A549 (cell line): ENCODE measurements at regions not wholly inside any gene's neighbourhood (a gene's known extent, or its start where the extent isn't known, plus 50 kb on each side); places are given as distances from the start of the nearest gene placed in this dataset.
"Not testable (repeated sequence)": the region's sequence is repeated elsewhere in the genome, so short reads cannot be mapped to it uniquely, and the experiment has no call there.

Source experiments
- CHD2 ChIP-seq: fragments of 150-350 bp; IDR thresholded peaks from 2 replicates; pipeline ENCODE4 v1.6.1; 2014; ENCODE audit warnings: low read length; ENCODE audit not compliant: partially characterized antibody
- CTCF ChIP-seq: fragments of >200 bp; sonication (Bioruptor Twin); formaldehyde crosslinking; IDR thresholded peaks from 3 replicates; pipeline ENCODE4 v1.5.1; 2016
- E2F6 ChIP-seq: IDR thresholded peaks from 2 replicates; pipeline ENCODE4 v1.6.1; 2012; ENCODE audit warnings: low read depth, borderline replicate concordance
- HEYL ChIP-seq: fragments of 250-450 bp; sonication (Bioruptor Pico); IDR thresholded peaks from 2 replicates; pipeline ENCODE4 v1.8.0; 2021; ENCODE audit warnings: mild to moderate bottlenecking, moderate library complexity
- POLR2A ChIP-seq: IDR thresholded peaks from 2 replicates; pipeline ENCODE4 v1.6.1; 2012; ENCODE audit warnings: mild to moderate bottlenecking, low read length
- REST ChIP-seq: fragments of 200-600 bp; sonication (generic); IDR thresholded peaks from 2 replicates; pipeline ENCODE4 v1.6.1; 2016; ENCODE audit warnings: antibody characterized with exemption, mild to moderate bottlenecking, moderate library complexity
- ZFP36 ChIP-seq: fragments of 450-650 bp; IDR thresholded peaks from 2 replicates; pipeline ENCODE4 v1.6.1; 2014; ENCODE audit warnings: borderline replicate concordance; ENCODE audit not compliant: partially characterized antibody
- ZSCAN20 ChIP-seq: fragments of 250-450 bp; sonication (Bioruptor Pico); IDR thresholded peaks from 2 replicates; pipeline ENCODE4 v1.8.0; 2022; ENCODE audit warnings: mild to moderate bottlenecking, moderate library complexity

- not testable (repeated sequence) for TF ChIP-seq CTCF; HEYL (CRISPR knock-in tag); POLR2A; E2F6; REST; ZSCAN20 (CRISPR knock-in tag); CHD2; ZFP36
These were observed 94.0 kb downstream of the QRSL1 start for GRCh38 chr6:106723419-106723818.
